A204.1 (cell line): ENCODE measurements at regions not wholly inside any gene's neighbourhood (a gene's known extent, or its start where the extent isn't known, plus 50 kb on each side); places are given as distances from the start of the nearest gene placed in this dataset.

Source experiments
- FAIRE-seq: peaks from 2 replicates; lab custom pipeline; 2012; peaks lifted over from hg19 to GRCh38; lab: Jason Lieb, UNC

DNA sequence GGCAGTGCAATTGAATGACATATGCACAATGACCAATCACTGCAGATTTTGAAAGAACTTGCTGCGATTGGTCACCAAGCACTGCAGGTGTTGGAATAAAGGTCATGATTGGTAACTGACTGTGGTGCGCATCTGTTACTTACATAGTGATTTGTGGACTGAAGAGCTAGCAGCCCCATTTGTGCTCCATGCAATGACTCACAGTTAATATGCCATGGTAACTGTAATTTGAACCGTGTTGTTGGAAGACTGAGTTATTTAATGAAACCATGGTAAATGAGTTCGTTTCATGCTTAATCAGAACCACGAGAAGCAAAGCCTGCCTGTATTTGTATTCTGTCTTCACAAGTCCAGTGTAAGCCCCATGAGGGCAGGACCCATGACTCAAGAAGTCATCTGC lies 220.5 kb downstream of the TJP1 start:
- FAIRE-seq = no peak

DNA sequence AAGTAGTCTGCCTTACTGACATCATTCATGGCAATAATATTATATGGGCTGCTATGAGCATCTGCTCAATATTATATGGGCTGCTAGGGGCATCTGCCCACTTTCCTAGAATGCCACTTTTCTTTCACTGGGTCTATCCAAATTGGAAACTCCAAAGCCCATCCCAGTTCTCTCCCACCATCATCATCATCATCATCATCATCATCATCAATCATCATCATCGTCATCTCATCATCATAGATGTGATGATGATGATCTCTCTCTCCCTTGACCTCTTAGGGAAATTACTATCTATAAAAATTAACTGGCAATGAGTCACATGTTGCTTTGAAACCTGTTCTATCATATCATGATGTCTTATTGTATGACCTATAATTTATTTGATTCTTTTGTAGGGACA lies 222.0 kb downstream of the TJP1 start:
- FAIRE-seq = no peak

DNA sequence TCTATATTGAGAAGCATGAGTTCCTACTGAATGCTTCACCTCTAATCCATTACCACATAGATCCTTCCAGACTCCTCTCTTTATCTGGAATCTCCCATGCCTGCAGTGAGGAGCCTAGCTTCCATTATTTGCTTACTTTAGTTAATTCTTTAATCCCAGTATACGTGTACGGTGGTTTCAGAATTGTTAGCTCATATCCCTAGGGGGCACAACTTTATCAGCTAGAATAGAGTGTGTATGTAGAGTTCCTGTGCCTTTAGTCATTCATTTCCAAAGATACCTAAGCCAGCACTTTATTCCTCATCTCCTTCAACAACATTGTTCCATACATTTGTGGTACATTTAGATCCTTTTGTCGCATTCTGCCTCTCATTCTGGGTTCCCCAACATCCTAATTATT lies 226.0 kb downstream of the TJP1 start:
- FAIRE-seq = no peak

DNA sequence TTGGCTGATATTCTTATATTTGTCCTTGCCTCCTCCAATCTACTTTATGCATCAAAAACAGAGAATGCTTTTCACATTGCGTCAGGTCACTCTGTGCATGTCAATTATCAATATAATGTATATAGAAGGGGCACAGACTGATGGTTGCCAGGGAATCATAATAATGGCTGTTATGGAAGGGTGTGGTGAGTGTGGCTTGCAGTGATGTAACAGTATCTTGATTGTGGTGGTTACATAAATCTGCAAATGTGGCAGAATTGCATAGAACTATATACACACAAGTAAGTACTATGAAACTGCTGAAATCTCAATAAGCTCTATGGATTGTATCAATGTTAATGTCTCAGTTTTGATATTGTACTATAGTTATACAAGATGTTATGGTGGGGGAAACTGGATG lies 228.6 kb downstream of the TJP1 start:
- FAIRE-seq = no peak

DNA sequence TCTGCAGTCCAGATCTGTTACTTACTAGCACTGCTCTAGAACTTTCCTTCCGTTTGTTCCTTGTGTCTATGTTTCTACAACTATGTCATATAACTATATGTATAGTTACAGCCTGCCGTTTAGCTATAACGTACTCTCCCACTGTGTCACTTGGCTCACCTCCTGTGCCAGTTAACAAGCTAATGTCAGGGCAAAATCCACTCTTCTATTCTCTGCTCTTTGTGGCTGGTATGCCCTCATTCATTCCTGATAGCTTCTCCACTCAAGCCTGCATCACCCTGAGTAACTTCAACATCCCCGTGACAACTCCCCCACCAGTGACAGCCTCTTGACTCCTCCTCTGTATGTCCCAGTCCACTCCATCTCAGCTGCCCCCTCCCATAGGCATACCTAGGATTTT lies 229.2 kb downstream of the TJP1 start:
- no peak for FAIRE-seq

DNA sequence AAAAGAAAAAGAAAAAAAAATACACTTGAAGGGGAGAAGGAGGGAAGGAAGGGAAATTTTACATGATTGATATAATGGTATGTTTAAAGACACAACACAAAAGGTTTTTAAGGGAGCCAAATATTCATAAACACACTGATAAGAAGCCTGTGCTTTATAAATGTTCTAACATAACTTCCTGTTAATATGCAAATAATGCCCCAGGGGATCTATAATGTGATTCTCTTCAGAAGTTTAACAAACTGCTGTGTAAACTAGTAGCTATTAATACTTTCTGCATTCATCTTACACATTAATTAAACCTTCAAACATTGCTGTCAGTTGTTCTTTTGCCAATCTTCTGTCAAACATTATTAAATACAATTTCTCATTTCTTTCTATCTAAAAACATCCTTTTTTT lies 231.6 kb downstream of the TJP1 start:
- no peak for FAIRE-seq

DNA sequence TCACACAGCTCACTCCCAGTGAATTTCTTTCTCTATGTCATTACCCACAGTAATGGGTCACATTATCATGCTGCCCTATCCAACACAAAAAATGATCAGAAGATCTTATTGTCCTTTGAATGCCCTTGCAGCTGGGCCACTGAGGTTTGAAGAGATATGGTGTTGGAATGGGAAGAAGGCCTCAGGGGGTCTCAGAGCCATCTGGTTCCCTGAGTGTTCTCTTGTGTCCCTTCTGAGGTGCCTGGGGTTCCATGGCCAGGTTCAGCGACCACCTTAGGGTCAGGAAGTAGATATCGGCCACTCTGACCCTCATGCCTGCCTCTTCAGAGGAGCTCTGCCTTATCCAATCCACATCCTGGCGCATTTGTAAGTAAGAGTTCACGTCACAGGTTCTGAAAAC lies 232.3 kb downstream of the TJP1 start:
- no peak for FAIRE-seq

DNA sequence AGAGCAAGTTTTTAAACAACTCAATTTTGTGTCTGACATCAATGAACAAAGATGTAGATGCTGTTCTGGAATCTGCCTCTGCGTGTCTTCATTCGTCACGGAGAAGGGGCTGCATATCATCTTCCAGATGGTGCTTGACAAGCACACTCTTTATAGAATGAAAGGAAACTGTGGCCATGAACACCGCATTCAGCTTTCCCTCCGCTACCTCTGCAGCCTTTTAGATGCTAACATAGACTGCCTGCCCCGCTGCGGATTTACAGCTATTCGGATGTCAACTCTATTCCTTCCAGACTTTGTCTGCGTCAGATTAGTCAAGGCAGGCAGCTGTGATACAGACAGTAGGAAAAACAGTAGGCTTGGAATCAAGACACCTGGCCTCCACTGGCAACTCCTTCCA lies 232.9 kb downstream of the TJP1 start:
- FAIRE-seq = no peak

DNA sequence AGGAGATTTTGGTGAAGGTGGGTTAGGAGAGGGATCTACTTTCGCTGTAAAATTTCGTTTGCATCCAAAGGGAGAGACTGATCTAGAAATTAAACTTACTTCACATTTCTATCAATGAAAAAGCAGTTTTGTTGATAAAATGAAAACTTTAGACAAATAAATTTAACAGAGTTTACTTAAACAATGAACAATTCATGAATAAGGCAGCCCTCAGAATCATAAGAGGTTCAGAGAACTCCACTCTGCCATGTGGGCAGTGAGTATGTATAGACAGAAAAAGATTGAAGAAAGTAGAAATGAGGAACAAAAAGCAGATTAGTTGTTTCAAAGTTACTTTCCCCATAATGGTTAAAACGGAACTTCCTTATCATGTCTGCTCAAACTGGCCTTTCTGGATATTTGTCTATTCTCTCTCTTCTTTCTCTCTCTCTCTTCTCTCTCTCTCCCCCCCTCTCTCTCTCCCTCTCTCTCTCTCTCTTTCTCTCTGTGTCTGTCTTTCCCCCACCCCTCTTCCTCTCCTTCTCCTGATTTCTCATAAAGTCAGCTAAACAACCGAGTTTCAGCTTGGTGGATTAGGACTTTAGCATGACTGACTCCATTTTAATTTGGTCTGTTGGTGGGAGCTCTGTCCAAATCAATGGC lies 248.9 kb downstream of the TJP1 start:
- FAIRE-seq = no peak

DNA sequence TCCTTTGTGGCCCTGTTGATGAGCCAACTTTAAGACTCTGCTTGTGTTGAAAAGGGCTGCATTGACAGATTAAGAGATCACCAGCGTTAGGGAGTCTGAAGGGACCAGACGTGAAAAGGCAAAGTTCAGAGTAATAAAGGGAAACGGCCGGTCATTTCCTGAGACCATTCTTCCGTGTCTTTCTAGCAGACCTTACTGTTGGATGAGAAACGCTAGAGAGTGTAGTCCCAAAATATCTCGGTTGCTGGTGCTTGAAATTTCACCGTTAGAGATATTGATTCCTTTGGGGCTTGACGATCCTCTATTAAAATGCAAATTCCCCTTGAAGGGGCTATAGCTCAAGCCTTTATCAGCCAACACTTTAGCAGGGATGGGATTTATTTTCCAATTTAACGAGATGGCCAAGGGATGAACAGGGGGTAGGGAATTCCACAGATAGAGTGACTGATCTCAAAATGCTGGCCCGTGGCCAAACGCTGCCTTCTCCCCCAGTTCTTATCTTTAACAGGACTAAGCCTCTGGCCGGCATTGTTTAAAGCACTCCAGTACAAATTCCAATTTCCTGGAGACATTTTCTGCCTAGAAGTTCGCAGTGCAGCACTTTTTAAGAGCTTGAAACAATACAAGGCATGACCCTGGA lies 250.4 kb downstream of the TJP1 start:
- no peak for FAIRE-seq

DNA sequence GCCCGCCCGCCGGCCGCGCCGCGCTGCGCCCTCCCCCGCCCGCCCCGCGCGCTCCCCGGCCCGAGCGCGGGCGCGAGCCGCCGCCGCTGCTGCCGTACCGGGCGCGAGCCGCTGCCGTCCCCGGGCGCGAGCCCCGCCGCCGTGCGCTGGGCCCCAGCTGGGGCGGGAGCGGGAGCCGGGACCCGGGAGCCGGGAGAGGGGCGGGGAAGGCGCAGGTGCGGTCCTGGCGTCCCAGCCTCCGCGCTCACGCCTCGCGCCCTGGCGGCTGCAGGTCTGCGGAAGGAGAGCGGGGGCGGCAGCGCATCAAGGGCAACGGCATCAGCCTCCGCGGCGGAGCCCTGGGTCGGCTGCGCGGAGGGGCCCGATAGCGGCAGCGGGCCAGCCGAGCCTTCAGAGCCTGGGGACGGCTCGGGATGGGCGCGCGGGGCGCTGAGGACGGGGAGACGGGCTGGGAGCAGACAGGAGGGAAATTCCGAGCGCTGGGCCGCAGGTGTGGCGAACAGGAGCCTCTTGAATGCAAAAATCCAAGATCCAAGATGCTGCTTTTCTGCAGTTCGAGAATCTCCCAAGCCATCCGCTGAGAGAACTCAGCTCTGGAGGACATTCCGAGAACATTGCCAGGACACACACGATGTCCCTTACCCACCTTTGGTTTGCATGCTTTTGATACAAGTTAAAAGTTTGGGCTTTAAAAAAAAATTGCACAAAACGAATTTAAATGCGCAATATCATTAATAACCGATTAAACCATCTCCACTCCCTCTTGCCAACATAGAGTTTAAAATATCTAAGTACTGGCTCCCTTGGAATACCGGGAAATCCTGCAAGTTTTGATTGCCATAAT lies 251.1 kb downstream of the TJP1 start:
- FAIRE-seq = no peak

DNA sequence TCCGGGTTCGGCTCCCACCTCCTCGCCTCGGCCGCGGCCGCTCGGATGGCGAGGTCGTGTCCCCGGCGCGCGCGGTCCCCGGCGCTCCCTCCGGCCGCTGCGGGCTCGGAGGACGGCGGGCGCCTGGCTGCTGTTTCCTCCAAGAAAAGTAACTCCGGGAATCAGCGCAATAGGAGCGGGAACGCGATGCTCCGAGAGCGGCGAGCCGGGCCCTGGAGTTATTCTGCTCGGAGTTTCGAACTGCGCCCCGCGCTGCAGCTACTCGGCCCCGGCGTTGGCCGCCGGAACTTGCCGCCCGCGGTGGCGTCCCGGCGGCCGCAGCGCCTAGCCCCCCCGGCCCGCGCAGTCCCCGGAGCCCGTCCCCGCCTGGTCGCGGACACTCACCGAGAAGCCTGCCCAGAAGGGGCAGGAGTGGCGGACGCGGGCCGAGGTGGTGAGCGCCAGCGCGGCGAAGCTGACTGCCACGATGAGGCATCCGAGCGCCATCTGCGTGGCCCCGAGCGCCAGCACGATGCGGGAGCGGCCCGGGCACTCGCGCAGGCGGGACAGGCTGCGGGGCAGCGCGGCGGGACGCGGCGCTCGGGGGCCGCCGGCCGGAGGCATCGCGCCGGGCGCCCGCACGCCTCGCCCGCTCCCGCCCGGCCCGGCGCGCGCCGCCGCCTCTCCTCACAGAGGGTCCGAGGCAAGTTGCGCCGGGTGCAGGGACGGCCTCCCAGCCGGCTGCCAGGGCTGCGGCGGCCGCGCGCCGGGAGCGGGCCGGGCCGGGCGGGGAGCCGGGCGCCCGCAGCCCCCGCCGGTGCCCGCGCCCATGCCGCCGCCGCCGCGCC lies 251.9 kb downstream of the TJP1 start:
- no peak for FAIRE-seq

DNA sequence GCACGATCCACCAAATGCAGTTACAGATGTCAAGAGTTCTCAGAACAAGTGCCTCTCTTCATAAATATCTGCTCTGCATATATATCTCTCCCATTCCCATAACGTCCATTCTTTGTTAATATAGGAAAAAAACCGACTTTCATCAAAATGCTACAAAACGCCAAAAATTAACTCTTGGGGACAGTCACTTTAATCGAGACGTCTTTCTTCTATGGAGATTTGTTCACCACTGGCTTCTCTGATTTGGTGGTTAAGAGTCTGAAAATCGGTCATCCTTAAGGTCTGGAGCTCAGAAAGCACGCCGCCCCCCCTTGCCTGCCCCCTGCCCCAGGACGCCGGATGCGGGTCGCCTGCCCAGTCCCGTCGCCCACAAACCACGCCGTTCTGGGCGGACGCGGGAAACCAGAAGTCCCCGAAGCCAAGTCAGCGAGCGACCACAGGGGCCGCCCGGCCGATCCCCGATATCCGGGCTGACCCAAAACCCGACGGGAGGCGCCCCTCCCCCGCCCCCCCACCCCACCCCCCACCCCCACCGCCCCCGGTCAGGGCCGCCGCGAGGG lies 252.7 kb downstream of the TJP1 start:
- FAIRE-seq = no peak

DNA sequence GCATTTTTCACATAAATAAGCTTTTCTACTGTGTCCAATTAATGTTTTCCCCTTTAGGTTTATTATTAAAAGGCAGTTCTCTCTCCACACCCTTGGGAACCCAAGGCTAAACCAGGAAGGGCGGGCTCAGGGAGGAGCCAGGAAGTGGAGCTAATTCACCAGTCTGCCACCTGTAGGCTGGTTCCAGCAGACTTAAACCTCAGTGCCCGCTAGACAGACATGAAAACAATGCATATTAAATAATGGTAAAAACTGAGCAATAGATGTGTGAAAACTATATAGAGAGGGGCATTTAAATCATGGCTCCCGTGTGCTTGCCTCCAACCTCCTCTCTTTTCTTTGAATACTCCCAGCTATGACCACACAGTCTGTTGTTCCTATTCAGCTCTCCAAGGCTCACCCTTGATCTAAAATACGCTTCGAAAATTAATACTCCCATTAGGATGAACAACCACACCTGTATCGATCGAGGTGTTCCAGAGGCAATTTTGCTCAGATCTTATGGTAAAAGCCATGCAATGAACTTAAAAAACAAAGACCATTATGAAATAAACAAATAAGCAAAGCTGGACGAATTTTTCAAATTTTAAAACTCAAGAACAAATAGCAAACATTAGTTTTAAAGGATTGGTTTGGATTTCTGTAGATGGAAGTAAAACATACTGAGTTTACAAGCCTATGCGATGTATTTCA lies 253.3 kb downstream of the TJP1 start:
- no peak for FAIRE-seq

DNA sequence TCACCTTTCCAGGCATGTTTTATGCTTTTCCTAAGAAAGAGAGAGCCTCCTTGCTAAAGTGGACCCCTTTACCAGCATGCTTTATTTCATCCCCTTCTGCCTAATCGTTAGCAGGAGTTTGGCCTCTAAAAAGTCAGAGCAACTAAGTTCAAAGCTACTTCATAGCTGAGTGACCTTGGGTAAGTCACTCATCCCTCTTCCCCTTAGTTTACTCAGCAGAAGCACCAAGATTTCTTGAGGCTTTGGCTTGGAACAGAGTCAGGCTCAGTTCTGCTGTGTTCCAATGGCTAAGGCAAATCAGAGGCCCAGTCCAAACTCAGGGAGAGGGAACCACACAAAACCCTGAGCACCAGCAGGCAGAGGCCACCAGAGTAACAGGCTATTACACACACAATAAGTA lies 254.9 kb downstream of the TJP1 start:
- FAIRE-seq = no peak

DNA sequence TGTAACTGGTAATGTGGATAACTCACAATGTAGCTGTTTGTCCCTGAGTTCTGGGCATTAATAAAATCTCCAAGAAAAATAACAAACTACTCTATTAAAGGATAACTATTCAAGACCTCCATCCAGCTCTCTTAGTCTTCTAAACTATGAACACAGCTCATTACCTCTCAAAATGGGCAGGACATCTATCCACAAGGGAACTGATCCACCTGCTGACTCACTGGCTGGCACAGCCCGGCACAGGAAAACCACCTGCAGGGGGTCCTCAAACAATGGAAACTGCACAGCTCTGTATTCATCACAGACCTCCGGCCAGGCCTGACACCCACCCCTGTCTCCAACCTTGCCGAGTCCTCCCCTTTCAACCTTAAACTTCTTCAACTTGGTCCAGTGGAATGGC lies 255.4 kb downstream of the TJP1 start:
- FAIRE-seq = no peak

DNA sequence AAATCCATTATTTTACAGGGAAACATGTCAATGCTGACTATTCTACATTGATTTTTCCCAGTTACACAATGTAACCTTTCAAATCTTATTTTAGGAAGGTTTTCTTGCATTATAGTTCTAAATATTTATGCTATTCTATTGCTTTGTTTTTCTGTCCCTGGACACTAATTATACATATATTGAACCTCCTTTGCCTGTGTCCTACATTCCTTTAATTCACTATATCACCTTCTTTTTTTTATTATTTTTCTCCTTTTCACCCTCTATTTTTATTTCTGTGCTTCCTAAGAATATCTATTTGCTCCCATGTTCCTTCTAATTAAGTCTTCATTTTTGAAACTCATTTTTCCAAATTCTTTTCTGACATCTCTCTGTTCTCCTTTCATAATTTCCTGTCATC lies 259.2 kb downstream of the TJP1 start:
- FAIRE-seq = no peak

DNA sequence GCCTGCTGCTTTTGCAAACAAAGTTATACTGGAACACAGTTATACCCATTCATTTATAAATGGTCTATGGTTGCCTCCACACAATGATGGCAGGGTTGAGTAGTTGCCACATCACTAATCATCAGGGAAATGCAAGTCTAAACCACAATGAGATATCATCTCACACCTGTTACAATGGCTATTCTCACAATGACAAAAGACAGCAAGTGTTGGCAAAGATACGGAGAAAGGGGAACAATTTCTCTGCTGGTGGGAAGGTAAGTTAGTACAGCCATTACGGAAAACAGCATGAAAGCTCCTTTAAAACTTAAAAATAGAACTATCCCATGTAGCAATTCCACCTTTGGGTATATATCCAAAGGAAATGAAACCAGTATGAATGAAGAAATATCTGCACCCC lies 261.4 kb downstream of the TJP1 start:
- FAIRE-seq = no peak

DNA sequence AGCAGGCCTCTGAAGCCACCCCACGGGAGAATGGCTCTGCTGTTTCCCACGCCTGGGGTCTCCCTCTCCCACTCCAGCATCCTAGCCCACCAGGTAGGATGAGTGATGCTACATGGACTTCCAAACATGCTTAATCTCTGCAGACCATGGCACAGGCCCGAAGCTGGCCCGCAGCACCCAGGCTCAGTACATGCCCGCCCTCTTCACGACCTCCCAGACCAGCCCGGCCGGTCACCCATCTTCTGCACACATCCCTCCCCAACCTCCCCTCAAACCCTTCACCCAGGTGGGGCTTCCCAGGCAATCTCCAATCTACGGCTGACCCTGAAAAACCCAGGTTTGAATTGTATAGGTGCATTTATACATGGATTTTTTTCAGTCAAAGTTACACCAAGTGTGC lies 264.0 kb downstream of the TJP1 start:
- no peak for FAIRE-seq

DNA sequence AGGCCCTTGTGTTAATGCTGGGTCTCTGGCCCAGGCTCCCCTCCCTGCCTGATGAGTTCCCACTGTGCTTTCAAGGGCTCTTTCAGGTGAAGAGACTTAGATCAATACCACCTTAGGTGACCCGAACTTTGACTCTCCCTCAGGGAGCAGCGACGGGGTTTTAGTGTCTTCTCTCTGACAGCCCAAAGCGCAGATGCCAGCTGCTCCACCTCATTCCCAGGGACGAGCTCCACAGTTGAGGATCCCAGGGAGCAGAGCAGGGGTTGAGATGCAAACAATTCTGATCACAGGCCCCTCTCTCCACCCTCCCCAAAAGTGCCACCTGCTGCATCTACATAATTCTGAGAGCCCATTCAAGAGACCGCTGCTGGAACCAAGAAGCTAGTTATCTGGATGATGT lies 265.1 kb downstream of the TJP1 start:
- no peak for FAIRE-seq

DNA sequence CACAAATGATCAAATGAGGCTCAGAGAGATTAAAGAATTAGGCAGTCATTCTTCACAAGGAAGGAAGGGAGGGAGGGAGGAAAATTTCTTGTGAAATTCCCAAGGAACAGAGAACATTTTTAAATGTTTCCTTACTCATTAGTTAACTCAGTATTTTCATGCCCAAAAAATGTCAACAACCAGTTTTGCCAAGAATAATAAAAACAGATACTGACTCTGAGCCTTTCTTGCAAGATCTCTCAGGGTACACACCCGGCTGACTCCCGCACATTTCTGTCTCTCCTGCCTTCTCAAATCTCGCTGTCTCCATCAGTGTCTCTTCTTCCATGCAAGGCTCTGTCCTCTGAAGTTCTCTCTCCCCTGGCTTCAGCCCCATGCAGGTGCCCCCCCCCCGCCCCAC lies 265.9 kb downstream of the TJP1 start:
- no peak for FAIRE-seq

DNA sequence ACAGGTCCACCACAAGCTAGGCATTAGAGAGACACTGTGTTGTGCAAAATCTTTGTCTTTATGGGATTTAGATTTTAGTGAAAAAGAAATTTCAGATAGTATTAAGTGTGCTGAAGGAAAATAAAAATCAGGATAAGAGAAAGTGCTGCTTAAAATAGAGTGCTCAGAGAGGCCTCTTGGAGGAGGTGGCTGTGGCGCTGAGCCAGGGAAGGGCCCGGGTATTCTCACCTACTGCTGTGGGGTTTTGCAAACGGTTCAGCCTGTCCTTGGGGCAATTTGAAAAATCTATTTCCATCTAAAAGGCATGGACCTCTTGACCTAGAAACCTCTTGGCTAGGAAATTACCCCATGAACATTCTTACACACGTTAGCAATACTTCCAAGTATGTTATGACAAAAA lies 267.7 kb downstream of the TJP1 start:
- no peak for FAIRE-seq
